Stimulated activated CD8-positive, alpha-beta memory T cell treated with anti-CD3 and anti-CD28 coated beads, Interleukin-12 subunit alpha, Interleukin-12 subunit beta, amount 100 ng/mL, for 1 hour (primary cell): ENCODE measurements at regions not wholly inside any gene's neighbourhood (a gene's known extent, or its start where the extent isn't known, plus 50 kb on each side); places are given as distances from the start of the nearest gene placed in this dataset.

Experiments used
- DNase-seq: peaks from one replicate; pipeline ENCODE4 v3.0.0-alpha.2; 2020; ENCODE audit warnings: low read depth

DNA sequence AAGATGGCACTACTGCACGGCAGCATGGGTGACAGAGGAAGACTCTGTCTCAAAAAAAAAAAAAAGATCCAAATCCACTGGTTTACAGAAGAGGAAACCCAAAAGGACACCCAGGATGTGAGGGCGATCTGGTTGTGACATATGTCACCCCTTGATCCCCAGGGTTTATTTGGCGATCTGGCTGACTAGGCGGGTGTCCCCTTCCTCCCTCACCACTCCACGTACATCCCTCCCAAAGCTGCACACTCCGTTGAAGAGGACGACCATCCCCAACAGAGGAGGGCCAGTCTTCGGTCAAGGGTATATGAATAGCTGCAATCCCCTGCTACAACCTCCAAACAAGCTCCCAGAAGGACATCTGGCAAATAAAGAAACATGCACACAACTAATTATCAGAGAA is 111.6 kb downstream of the HTR5A start:
- no peak for DNase-seq

DNA sequence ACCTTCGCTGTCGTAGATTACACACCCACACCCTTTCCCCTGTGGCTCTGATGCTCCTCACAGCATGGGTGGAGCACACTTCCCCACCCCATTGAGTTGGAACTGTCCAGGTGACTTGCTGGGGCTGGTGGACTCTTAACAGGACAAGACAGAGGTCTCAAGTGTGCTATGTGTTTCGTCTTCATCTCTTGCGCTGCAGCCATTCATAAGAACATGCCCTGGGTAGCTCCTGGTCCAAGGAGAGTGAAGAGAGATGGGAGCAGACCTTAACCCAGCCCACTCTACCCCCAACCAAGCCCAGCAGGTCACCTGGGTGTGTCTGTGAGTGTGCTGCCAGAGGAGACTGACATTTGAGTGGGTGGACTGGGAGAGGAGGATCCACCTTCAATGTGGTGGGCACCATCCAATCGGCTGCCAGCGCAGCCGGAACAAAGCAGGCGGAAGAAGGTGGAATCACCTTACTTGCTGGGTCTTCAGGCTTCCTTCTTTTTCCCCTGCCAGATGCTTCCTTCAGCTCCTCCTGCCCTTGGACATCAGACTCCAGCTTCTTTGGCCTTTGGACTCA is 112.4 kb downstream of the HTR5A start:
- DNase-seq = no peak

DNA sequence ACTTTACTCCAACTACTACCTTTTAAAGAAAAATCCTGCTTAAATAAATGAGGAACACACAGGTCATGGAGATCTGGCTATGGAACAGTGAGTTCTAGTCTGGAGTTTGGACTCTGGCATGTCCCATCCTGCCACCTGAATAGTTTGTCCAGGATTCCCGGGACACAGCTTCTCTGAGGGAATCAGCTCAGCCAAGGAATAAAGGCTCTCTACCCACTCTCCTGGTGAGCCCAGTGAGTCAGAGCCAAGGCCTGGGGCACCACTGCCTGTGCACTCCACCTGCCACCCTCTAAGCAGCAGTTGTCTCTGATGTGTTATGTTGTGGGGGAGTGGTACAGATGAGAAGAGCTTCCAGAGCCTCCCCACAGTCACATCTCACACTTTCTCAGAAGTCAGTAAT is 113.5 kb downstream of the HTR5A start:
- DNase-seq = no peak

DNA sequence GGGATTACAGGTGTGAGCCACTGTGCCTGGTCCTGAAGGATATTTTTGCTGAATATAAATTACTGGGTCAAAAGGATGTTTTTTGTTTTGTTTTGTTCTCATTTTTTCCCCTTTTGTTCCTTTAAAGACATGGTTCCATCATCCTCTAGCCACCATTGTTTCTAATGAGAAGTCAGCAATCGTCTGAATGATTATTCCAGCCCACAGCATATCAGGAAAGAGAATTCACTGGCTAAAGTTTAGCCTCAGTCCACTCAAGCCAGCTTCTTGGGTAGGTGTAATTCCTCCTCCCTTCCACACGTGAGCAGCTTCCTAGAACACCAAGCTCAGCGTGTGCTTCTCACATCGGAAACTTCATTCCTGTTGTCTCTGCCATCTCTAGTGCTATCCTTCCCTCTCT is 112.8 kb upstream of the INSIG1 start:
- DNase-seq = no peak

DNA sequence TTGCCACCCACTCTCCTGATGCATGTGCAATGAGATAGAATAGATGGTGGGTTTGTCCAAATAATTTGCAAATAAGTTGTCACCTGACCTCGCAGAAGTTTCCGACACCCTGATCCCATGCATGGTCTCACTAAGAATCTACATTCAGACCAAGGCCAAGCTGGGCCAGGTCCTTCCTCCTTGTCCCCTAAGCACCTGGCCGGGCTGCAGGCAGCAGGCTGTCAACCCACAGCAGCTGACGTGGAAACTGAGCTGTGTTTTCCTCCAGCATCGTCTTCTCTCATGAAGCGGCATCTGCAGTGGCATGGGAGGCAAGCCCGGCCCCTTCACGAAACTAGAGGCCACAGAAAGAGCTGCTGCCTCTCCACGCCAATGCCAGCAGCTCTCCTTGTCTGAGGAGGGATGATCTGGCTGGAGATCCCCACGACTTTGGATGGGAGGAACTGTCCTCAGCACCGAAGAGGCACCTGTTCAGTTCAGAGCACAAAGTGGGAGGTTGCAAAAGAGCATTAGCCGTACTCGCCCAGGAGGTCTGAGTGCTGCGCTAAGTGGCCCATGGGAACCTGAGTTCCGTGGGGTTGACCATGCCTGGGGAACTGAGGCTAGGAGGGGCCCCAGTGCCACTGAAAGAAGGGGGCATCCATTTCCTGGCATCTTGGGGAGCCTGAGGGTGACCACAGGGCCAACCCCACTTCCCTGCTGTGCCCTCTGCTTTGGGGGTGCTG is 110.5 kb upstream of the INSIG1 start:
- DNase-seq = no peak

DNA sequence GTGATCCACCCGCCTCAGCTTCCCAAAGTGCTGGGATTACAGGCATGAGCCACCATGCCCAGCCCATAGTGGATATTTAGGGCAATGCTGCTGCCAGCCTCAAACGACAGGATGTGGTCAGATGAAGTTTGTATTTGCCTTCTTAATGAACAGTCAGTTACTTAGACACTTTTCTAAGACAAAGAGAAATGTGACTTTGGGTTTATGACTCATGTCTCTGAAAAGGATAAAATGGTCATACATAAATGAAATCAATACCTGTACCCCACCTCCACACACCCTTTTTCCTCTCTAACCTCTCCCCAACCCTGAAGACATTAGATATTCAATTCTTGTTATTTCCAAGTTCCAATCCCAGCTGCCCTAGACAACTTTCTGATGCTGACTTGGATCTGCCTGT is 109.3 kb upstream of the INSIG1 start:
- DNase-seq = no peak

DNA sequence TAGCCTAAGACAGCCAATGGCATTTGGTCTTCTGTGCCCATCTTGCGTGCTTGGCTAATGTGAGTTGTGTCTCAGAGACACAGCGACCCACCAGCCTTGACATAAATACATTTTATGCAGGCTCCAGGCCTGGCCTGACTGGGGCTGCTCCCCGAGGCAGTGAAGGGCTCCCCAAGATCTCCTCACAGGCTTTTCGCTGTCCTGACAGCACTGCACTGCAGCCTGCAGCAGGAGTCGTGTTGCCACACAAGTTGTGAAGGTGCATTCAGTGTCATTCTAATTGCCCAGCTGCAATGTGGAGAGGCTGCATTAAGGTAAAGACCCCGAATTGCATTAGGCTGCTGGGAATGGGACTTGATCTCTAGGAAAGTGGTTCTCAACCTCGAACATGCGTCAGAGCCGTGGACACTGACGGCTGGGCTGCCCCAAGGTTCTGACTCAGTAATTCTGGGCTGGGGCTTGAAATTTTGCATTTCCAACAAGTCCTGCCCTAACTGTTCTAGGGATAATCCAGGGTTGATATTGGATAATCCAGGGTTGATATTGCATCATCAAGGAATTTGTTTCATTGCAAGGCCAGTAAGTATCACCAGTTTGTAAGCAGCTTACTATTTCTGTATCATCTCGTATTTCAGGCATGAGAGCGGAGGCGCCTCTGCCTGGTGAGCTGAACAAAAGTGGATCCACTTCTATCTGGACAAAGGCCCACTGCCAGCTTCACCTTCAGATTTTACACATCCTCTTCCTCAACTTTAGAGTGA is 108.7 kb upstream of the INSIG1 start:
- DNase-seq = no peak

DNA sequence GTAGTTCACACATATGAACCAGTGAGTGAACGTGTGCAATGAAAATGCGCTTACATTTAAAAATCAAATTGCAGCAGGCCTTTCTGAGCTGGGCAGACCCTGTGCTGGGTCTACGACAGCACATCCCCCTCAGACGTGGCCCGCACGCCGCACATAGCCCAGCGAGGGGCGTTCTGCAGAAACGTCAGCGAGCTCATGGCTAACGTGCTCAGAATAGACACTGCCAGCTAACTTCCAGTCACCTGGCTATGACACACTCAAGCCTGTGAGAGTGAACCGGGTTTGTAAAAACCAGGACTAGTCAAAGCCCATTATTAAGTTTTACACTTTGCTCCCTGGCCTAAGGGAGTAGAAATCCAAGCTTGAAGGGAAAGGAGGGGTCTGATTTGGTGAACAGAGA is 108.1 kb upstream of the INSIG1 start:
- no peak for DNase-seq

DNA sequence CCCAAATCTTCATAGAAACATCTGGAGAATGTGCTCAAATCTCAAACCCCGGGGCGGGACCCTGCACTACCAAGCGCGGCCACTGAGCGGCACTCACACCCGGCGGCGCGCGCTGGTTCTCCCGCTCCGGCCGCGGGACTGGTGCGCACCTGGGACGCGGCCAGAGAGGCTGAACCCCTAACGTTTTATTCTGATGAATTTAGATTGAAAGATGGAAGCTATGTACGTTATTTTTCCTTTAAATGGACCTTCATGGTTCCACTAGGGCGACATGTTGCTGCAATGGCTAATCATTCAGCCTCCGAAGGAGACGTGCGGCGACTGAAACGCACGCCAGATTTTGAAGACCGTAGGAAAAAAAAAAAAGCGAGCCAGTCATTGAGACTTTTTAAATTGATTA is 107.0 kb upstream of the INSIG1 start:
- DNase-seq = peak; percentile 43

DNA sequence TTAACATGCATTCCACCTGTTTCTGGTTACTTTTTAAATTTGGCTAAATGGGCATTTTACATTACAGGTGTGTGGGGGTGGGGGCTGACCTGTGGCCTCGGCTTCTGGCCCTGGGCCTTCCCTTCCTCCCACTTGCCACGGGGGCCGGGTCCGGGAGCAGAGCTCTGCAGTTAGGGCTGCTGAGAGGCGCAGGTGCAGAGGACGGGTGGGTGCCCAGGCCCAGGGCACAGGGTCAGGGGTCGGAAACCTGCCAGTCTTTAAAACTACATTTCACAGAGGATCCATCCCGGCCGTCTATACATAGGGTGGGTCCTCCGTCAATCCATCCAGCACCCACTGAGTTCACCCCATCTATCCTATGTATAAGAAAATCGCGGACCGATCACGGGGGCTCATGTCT is 106.5 kb upstream of the INSIG1 start:
- no peak for DNase-seq

DNA sequence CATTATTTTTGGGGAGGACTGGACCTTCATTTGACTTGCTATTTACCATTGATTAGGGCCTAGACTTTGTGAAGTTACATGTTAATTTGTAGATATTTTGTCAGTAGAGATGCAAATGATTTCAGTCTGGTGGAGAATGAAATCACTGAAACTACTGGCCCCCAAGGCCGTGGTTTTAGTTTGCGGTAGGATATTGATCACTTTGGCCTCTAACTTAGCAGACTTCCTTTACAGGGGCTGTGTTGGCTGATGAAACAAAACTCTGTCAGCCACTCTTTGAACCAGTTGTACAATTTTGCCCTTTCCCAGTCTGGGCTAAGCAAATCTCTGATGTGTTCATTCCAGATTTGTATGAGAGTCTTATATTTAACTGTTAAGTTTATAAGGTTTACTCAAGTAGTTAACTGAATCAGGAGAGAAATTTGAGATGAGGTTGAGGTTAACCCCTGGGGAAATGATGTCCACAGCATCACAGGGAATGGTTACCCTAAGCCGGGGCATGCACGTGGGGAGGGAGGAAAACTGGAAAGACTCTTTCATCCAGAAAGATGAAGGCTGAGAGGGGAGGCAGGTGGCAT is 105.7 kb upstream of the INSIG1 start:
- no peak for DNase-seq

DNA sequence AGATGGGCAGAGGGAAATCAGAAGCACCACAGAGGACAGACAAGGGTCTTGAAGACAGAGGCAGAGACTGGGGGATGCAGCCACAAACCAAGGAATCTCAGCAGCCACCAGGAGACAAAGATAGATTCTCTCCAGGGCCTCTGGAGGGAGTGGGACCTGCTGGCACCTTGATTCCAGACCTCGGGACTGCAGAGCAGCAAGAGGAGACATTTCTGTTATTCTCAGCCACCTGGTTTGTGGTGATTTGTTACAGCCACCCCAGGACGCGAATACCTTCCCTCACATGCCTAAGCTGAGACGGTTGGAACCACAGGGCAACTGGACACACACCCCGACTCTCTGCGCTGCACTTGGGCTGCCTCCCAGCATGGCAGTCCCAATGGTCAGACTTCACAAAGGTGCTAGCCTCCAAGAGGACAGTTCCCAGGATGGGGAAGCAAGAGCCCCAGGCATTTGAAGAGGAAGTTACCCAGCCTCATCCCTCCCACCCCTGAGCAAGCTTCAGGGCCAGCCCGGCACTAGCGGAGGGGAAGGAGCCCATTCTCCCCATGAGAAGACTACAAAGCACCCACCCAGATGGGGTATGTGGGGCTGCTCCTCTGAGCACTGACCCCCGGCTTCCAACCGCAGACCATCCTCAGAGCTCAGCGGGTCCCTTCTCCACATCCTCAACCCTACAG is 104.6 kb upstream of the INSIG1 start:
- no peak for DNase-seq

DNA sequence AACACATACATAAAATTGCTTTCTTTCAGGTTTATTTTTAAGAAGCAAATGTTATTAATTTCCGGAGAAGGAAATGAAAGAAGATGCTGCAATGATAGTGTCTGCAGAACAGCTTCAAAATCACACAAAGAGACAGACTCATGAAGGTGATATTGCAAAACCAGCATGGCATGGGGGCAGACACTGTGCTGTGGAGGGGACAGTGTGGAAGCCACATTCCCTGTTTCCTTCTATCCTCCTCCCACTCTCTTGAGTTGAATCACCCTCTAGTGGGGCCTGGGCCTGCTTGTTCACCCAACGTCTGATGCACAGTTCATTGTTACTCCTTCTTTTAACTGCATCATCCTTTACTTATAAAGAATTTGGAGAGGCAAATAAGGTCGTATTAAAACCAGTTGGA is 104.0 kb upstream of the INSIG1 start:
- DNase-seq = no peak

DNA sequence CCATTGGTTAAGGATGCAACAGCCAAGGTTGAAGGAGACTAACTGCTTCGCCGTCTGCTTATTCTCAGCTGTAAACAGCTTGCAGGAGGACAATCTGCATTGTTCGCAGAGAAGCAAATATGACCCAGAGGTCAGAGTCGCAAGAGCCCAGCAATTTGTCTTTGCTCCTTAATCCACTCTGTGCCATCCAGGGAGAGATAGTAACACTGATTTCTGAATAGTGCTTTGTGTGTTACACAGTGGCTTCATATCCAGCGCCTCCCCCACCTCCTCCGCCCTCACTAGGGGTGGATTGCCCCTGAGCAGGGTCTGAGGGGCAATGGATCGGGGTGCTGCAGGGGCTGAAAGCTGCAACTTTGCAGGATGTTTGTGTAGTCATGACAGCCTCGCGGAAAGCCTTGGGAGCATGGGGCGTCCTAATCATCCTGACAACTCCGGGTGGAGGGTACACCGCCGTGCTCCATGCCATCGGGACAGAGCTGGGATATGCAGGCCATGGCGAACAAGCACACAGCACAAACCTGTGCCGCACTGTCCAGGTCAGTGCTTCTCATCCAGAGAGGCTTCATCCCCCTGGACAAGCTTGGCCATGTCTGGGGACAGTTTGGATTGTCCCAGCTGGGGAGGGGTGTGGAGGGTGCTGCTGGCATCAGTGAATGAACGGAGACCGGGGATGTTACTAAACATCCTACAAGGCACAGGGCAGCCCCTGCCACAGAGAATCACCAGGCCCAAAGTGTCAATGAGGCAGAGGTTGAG is 103.1 kb upstream of the INSIG1 start:
- no peak for DNase-seq

DNA sequence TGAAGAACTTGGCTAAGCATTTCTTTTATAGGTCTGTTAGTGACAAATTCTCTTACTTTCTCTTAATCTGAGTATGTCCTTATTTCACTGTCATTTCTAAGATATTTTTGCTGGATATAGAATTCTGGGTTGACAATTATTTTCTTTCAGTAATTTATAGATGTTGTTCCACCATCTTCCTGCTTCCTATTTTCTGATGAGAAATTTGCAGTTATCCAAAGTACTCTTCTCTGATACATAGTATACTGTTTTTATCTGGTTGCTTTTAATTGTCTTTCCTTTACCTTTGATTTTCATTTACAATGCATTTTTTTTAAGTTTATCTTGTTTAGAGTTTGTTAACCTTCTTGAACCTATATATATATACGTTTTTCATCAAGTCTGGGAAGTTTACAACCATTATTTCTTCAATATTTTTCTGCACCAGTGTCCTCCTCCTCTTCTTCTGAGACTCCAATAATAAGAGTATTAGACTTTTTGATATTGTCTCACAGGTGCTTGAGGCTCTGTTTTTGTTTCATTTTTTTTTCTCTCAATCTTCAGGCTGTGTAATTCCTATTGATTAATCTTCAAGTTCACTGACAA is 101.6 kb upstream of the INSIG1 start:
- no peak for DNase-seq

DNA sequence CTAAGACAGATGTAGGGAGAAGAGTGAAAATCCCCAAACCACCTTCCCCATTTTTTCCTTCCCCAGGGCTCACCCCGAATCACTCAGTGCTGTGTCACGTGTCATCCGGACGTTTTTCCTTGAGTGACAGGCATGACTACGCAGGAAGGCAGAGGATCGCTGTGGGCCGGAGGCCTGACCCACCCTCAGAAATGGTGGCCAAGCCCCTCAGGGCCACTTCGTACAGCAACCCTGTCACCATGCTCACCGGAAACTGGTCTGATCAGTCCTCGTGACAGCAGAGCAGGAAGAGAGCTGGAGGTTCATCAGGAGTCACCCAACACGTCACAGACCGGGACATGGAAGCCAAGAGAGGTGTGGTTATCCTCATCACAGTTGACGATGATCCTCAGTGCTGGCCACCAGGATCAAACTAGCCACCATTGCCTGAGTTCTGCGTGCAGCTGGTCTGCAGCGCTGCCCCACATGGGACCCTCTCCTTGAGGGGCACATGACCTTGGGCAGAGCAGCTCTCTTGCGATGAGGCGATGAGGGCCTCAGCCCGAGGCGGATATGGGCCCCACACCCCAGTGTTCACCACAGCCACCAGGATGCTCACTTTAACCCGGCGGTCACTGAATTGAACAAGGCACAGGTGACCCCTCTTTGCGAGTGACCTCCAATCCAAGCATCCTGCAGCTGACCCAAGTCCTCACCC is 99.3 kb upstream of the INSIG1 start:
- no peak for DNase-seq

DNA sequence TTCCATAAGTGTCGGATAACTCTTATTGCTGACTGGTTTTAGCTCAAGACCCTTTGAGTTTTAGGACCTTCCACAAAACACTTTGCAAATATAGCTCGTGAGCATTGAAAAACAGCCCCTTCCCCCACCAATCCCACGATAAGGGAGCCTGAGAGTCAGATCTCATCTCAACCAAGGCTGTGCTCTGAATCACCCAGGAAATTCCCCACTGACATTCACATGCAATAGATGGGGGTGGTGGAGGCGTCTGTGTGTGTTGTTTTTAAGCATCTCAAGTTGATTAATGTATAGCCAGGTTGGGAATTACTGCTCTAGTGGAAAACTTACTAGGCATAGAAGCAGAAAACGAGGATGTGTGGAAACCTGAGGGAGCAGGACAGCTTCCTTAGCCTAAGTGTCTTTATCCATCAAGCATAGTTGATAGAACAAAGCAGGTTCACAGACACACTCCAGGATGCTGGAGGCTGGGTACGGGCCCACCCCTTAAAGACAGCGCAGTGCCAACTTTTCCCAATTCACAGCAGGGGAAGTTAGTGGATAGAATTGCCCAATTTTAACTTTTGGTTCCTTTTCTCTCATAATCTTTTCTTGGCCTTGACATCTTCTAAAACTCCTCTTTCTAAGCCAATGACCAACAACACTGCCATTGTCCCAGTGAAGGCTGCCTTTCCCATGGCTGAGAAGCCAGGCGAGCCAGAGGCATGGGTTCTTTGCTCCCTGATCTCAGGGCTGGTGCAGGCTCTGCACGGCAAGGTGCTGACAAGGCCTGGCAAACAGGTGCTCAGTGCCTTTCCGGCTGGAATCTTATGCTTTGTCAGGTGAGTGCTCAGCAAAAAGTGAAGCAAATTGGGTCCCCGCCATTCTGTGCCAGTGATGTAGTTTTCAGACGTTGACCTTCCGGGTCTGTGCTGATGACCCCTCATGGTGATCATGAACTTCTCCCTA is 98.5 kb upstream of the INSIG1 start:
- DNase-seq = no peak

DNA sequence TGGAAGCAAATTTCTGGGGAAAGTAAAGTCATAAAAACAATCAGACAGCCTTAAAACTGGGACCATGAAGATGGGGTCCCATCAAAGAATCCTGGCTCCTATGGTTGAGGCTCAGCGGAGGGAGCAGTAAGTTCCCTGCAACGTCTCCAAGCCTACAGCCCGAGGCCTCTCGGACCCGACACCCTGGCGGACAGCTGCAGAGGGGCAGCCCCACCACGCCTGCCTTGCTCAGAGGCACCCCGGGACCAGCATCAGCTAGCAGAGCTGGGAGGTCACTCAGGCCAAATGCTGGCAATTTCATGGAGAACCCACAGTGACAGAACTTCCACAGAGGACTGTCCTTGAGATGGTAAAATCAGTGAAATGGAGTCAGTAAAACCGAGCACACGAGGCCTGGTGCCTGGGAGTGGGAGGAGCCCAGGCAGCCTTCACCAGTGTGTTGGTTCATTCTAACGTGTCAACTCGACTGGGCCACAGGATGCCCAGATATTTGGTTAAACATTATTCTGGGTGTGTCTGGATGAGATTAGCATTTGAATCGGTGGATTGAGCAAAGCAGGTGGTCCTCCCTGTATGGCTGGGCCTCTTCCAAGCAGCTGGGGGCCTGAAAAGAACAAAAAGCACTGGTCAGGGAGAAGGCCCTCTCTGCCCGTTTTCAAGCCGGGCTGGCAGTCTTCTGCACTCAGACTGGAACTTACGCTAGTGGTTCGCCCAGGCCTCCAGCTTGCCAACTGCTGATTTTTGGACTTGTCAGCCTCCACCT is 96.2 kb upstream of the INSIG1 start:
- no peak for DNase-seq
